ENCODE measurements at regions not wholly inside any gene's neighbourhood (a gene's known extent, or its start where the extent isn't known, plus 50 kb on each side); places are given as distances from the start of the nearest gene placed in this dataset.

GRCh38 chr15:99914723-99915122 is 181.5 kb upstream of the LYSMD4 start:
- Histone ChIP-seq H3K4me2 (ENCODE audit: insufficient read depth, low read length) (no peak overlapping the region), H3K27ac (ENCODE audit: low read length) (no peak overlapping the region), H3K79me2 (ENCODE audit: insufficient read depth, low read length) (no peaks in the 10 kb centered on the region), H3K9ac (ENCODE audit: low read depth, low read length) (no peak overlapping the region), H3K27me3 (ENCODE audit: insufficient read depth, low read length, poor library complexity) (no peaks in the 10 kb centered on the region), H2AFZ (ENCODE audit: low read depth, low read length) (no peak overlapping the region), H4K20me1 (ENCODE audit: insufficient read depth, low read length) (no peaks in the 10 kb centered on the region), H3K4me1 (ENCODE audit: insufficient read depth, low read length) (no peaks in the 10 kb centered on the region), H3K9me3 (ENCODE audit: insufficient read depth, low read length, severe bottlenecking) (no peaks in the 10 kb centered on the region), H3K4me3 (ENCODE audit: low read depth in 1 of 2, low read length in 2 of 2) (no peak overlapping the region), H3K36me3 (ENCODE audit: insufficient read depth, low read length) (no peaks in the 10 kb centered on the region)
- no peak for ATAC-seq (ENCODE audit: insufficient read depth, low read depth)
- no peak for TF ChIP-seq EZH2 (IDR thresholded peaks at IDR 0.05; ENCODE audit: borderline replicate concordance, low read depth, low read length, severe bottlenecking)
- TF ChIP-seq CTCF (IDR thresholded peaks at IDR 0.05; ENCODE audit: borderline replicate concordance, extremely low read depth, low read length, poor library complexity, severe bottlenecking): no peak
- no peak for DNase-seq

DNA sequence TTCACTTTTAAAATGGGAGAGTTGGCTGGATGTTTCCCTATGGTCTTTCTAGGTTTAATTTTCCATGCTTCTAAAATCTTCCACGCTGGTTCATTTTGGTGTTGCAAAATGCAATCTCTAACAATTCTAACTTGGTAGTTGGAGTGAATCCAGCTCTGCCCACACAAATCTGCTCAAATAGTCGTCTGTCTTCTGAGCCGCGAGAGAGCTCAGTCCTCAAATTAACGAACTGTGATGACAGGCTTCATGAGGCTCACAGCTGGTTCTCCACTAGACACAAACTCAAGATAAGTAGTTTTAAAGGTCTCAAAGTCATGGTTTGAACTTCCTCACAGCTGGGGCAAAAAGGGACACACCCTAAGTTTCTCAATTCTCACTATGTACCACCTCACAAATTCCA is 178.6 kb upstream of the LYSMD4 start:
- H3K4me2 ChIP-seq (ENCODE audit: insufficient read depth, low read length): no peak overlapping the region

GRCh38 chr15:99909592-99910295 is 176.5 kb upstream of the LYSMD4 start:
- no peak overlapping the region for H3K9ac ChIP-seq (ENCODE audit: low read depth, low read length)
- no peak for ATAC-seq (ENCODE audit: insufficient read depth, low read depth)
- H3K9me3 ChIP-seq (ENCODE audit: insufficient read depth, low read length, severe bottlenecking): no peaks in the 10 kb centered on the region
- H3K4me1 ChIP-seq (ENCODE audit: insufficient read depth, low read length): no peaks in the 10 kb centered on the region
- H3K27ac ChIP-seq (ENCODE audit: low read length): no peak overlapping the region
- no peaks in the 10 kb centered on the region for H4K20me1 ChIP-seq (ENCODE audit: insufficient read depth, low read length)
- H3K4me3 ChIP-seq (ENCODE audit: low read depth in 1 of 2, low read length in 2 of 2): no peak overlapping the region
- DNase-seq: no peak
- TF ChIP-seq CTCF (IDR thresholded peaks at IDR 0.05; ENCODE audit: borderline replicate concordance, extremely low read depth, low read length, poor library complexity, severe bottlenecking): peak; percentile 25
- TF ChIP-seq EZH2 (IDR thresholded peaks at IDR 0.05; ENCODE audit: borderline replicate concordance, low read depth, low read length, severe bottlenecking): no peak
- no peaks in the 10 kb centered on the region for H3K79me2 ChIP-seq (ENCODE audit: insufficient read depth, low read length)
- H3K4me2 ChIP-seq (ENCODE audit: insufficient read depth, low read length): no peak overlapping the region
- no peaks in the 10 kb centered on the region for H3K27me3 ChIP-seq (ENCODE audit: insufficient read depth, low read length, poor library complexity)
- no peak overlapping the region for H2AFZ ChIP-seq (ENCODE audit: low read depth, low read length)
- H3K36me3 ChIP-seq (ENCODE audit: insufficient read depth, low read length): no peaks in the 10 kb centered on the region

More for the DNA sequence above, 178.6 kb upstream of the LYSMD4 start:
- no peaks in the 10 kb centered on the region for H3K79me2 ChIP-seq (ENCODE audit: insufficient read depth, low read length)
- no peak overlapping the region for H3K27ac ChIP-seq (ENCODE audit: low read length)
- no peak for TF ChIP-seq CTCF (IDR thresholded peaks at IDR 0.05; ENCODE audit: borderline replicate concordance, extremely low read depth, low read length, poor library complexity, severe bottlenecking)
- TF ChIP-seq EZH2 (IDR thresholded peaks at IDR 0.05; ENCODE audit: borderline replicate concordance, low read depth, low read length, severe bottlenecking): no peak
- H3K4me1 ChIP-seq (ENCODE audit: insufficient read depth, low read length): no peaks in the 10 kb centered on the region
- H3K9me3 ChIP-seq (ENCODE audit: insufficient read depth, low read length, severe bottlenecking): no peaks in the 10 kb centered on the region
- no peak overlapping the region for H3K9ac ChIP-seq (ENCODE audit: low read depth, low read length)
- no peaks in the 10 kb centered on the region for H3K36me3 ChIP-seq (ENCODE audit: insufficient read depth, low read length)
- DNase-seq: no peak
- no peak overlapping the region for H2AFZ ChIP-seq (ENCODE audit: low read depth, low read length)
- H4K20me1 ChIP-seq (ENCODE audit: insufficient read depth, low read length): no peaks in the 10 kb centered on the region
- H3K4me3 ChIP-seq (ENCODE audit: low read depth in 1 of 2, low read length in 2 of 2): no peak overlapping the region
- no peak for ATAC-seq (ENCODE audit: insufficient read depth, low read depth)
- H3K27me3 ChIP-seq (ENCODE audit: insufficient read depth, low read length, poor library complexity): no peaks in the 10 kb centered on the region
